Omental fat pad (tissue), 3 donors: ENCODE measurements at regions not wholly inside any gene's neighbourhood (a gene's known extent, or its start where the extent isn't known, plus 50 kb on each side); places are given as distances from the start of the nearest gene placed in this dataset.
"Not testable (repeated sequence)": the region's sequence is repeated elsewhere in the genome, so short reads cannot be mapped to it uniquely, and the experiment has no call there.

Source experiments
- ATAC-seq: fragments of 150-250 bp; one replicate; pipeline ENCODE4 v1.9.1; 2016; ENCODE audit warnings: mild to moderate bottlenecking, moderate library complexity; ENCODE audit not compliant: low FRiP score
- DNase-seq: peaks from one replicate; pipeline ENCODE4 v3.0.0-alpha.2; 2019; ENCODE audit warnings: low spot score
- CTCF ChIP-seq, 3 donors: fragments of 450-650 bp; IDR thresholded peaks; one replicate each; pipeline ENCODE4 v1.5.1; 2016 to 2017; ENCODE audit warnings: antibody characterized with exemption in 3 of 3, mild to moderate bottlenecking in 3 of 3, moderate library complexity in 2 of 3

DNA sequence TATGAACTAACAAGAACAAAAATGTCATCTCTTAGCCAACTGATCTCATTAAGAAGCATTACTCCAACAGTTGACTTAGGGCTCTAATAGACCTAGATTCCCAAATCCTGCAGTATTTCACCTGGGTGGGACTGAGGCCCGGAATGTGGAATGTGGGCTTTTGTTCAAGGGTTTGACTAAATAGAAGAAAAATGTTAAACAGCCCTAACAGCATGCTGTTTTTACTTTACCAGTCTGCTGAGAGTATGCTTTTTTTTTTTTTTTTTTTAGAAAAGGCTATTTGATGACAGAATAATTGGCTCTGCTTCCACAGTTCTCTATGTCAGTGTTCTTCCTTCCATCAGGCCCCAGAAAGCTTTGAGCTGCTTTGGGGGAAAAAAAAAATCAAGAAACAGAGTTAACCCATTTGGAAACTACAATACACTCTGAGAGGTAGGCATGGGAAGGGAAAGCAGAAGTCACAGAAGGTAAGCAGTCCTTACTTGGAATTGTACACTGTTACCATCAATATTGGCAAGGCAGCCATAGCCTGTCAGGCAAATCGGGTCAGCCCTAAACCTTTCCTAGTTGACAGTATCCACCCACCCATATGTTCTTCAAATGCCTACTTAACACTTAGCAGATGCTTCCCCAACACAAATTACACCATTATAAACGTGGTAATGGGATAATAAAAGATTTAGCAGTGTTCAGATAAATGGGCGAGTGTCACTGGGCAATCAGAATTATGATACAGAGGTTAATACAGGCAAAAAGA, 224.2 kb downstream of the CNTN3 start:
- no peak for DNase-seq
- TF ChIP-seq CTCF (IDR thresholded peaks at IDR 0.05), result no peak
- no peak for ATAC-seq

DNA sequence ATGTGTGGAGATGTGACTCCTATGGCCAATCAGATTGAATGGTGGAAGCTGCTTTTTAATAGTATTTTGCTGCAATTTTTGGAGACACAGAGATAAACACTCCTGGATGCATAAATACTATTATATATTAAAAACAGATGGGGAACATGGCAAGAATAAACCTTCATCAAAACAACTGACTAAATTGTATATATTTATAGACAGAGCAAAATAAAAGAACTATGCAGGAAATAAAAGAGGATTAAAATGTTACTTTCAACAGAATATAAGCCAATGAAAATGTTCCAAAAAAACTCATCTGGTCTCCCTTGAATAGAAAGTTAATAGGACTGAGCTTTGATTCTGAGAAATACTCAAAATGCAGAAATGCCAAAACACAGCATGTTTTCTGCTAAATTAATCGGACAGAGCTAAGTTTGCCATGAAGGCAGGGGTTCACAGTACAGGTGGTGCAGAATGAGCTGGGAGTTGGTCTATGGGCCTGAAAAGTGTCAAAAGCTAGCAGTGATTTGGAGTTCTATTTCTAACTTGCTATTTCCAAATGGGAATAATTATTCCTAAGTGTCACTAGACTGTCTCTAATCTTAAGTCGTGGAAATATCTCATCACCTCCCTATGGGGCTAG, 227.2 kb downstream of the CNTN3 start:
- DNase-seq (no peak), ATAC-seq (no peak)
- TF ChIP-seq CTCF (IDR thresholded peaks at IDR 0.05), result no peak

DNA sequence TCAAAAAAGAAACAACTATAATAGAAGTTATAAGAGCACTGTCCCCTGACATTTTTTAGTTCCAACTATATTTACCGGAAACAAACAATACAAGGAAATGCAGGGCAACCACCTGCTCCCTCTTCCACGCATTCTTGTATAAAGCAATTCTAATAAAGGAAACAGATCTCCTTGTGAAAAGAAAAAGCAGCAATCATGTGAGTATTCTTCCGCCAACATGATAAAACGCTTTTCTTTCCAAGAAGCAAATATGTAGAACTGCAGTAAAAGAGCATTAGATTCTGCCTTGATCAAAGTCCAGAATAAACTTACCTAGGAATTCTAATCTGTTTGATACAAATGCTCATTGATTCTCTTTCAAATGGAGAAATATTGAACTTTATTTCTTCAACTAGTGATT, 230.3 kb downstream of the CNTN3 start:
- ATAC-seq, result no peak
- no peak for TF ChIP-seq CTCF (IDR thresholded peaks at IDR 0.05)
- no peak for DNase-seq

- TF ChIP-seq CTCF (IDR thresholded peaks at IDR 0.05), result no peak
- DNase-seq (no peak), ATAC-seq (no peak)
Measured at GRCh38 chr3:74377669-74378068, 236.8 kb downstream of the CNTN3 start.

DNA sequence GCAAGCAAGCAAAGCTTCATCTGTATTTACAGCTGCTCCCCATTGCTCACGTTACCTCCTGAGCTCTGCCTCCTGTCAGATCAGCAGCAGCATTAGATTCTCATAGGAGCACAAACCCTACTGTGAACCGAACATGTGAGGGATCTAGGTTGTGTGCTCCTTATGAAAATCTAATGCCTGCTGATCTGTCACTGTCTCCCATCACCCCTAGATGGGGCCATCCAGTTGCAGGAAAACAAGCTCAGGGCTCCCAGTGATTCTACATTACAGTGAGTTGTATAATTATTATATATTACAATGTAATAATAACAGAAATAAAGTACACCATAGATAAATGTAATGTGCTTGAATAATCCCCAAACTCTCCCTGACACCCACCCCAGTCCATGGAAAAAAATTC, 238.1 kb downstream of the CNTN3 start:
- ATAC-seq, DNase-seq: not testable (repeated sequence)

GRCh38 chr3:74375653-74376052, 238.8 kb downstream of the CNTN3 start:
- no peak for ATAC-seq
- no peak for DNase-seq
- TF ChIP-seq CTCF (IDR thresholded peaks at IDR 0.05), result no peak

DNA sequence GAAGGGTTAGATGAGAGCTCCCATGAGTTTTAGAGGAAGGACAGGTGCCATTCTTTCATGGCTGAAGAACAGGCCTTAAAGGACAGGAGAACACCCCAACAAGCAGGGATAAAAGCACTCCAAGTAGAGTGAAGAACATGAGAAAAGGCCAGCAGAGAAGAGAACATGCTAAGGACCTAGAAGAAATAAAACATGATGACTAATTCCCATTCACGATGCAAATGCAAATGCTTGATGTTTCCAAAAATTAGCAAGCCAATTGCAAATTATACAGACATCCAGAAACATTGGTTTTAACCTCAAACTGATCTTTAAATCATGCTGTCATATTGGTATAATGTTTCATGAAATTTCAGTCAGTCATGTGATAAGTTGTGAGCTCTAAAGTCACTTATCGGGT, 241.7 kb downstream of the CNTN3 start:
- no peak for TF ChIP-seq CTCF (IDR thresholded peaks at IDR 0.05)
- DNase-seq (no peak), ATAC-seq (no peak)
